Panc1 (cell line): ENCODE measurements at regions not wholly inside any gene's neighbourhood (a gene's known extent, or its start where the extent isn't known, plus 50 kb on each side); places are given as distances from the start of the nearest gene placed in this dataset.

Source experiments
- ATAC-seq: fragments of 200-7000 bp; cut with Tn5 transposase; 2 replicates; pipeline ENCODE4 v1.9.1; 2020; ENCODE audit warnings: mild to moderate bottlenecking, moderate library complexity
- BruUV-seq: library from RNA; stranded (reverse); fragments of 400-500 nt; replicated peaks from 2 replicates; lab custom pipeline; 2021; lab: Mats Ljungman, UMichigan
- CTCF ChIA-PET: fragments of 300-600 bp; sonication (Branson Sonifier 250); formaldehyde crosslinking; loops from one replicate; lab custom pipeline; 2022; ENCODE audit warnings: antibody characterized with exemption; lab: Charles Lee
- POLR2A ChIA-PET: fragments of 300-600 bp; sonication (Branson Sonifier 250); formaldehyde crosslinking; loops from one replicate; lab custom pipeline; 2022; ENCODE audit warnings: antibody characterized with exemption; lab: Charles Lee
- DNase-seq: peaks from one replicate; pipeline ENCODE4 v3.0.0-alpha.2; 2010; ENCODE audit warnings: low read depth, low spot score
- H3K27ac ChIP-seq: 2 replicates; pipeline ENCODE4 v1.5.1; 2011; ENCODE audit warnings: mild to moderate bottlenecking, low read length, inconsistent platforms
- H3K27me3 ChIP-seq: fragments of 200-500 bp; sonication (Bioruptor generic); 2 replicates; pipeline ENCODE4 v1.6.0; 2014; ENCODE audit warnings: low read length, inconsistent platforms; ENCODE audit not compliant: control insufficient read depth, insufficient read depth
- H3K36me3 ChIP-seq: fragments of 200-500 bp; sonication (Bioruptor generic); 2 replicates; pipeline ENCODE4 v1.5.1; 2014; ENCODE audit warnings: inconsistent platforms, mild to moderate bottlenecking, low read length, moderate library complexity; ENCODE audit not compliant: control insufficient read depth, insufficient read depth
- H3K4me1 ChIP-seq: 2 replicates; pipeline ENCODE4 v1.5.1; 2011; ENCODE audit warnings: inconsistent platforms, mild to moderate bottlenecking, low read length, moderate library complexity; ENCODE audit not compliant: control insufficient read depth, insufficient read depth
- H3K4me3 ChIP-seq, 2 experiments: 2 replicates each; pipeline ENCODE4 v1.5.1; 2011 to 2012; ENCODE audit warnings: low read depth in 2 of 2, low read length in 2 of 2, mild to moderate bottlenecking in 2 of 2, inconsistent platforms in 1 of 2, moderate library complexity in 1 of 2
- H3K9me3 ChIP-seq: fragments of 200-500 bp; sonication (Bioruptor generic); 2 replicates; pipeline ENCODE4 v1.5.1; 2014; ENCODE audit warnings: low read depth, mild to moderate bottlenecking, inconsistent platforms, low read length, moderate library complexity; ENCODE audit not compliant: control insufficient read depth, insufficient read depth
- POLR2AphosphoS5 ChIP-seq: IDR thresholded peaks from 2 replicates; pipeline ENCODE4 v1.6.1; 2012; ENCODE audit warnings: mild to moderate bottlenecking, low read depth, low read length, moderate library complexity
- SIN3A ChIP-seq: IDR thresholded peaks from 2 replicates; pipeline ENCODE4 v1.6.1; 2012; ENCODE audit warnings: low read depth, mild to moderate bottlenecking, low read length, moderate library complexity, borderline replicate concordance; ENCODE audit not compliant: insufficient read depth
- TCF7L2 ChIP-seq: IDR thresholded peaks from 2 replicates; pipeline ENCODE4 v1.6.1; 2011; ENCODE audit warnings: mild to moderate bottlenecking, low read depth, low read length, inconsistent platforms
- in situ Hi-C: cut with HindIII; loops from 2 replicates; pipeline ENCODE4 v1.10.0; 2016; ENCODE audit warnings: low sequenced_read_pairs, low pct_unique_long_range_greater_than_20kb
- intact Hi-C: fragments of 100-400 bp; cut with micrococcal nuclease; formaldehyde crosslinking; loops from one replicate; pipeline ENCODE4 v1.10.0; 2022; ENCODE audit not compliant: unreplicated experiment
- TF ChIP-seq, protein P1 (sequence below): fragments of 450-650 bp; IDR thresholded peaks from 2 replicates; pipeline ENCODE4 v1.5.1; 2017; ENCODE audit warnings: mild to moderate bottlenecking
- TF ChIP-seq, protein P2 (sequence below), 2 experiments: IDR thresholded peaks; 2 replicates each; pipeline ENCODE4 v1.6.1; 2011 to 2012; ENCODE audit warnings: low read depth in 2 of 2, control low read depth in 1 of 2, low read length in 1 of 2, mild to moderate bottlenecking in 1 of 2, moderate library complexity in 1 of 2; ENCODE audit not compliant: insufficient read depth in 1 of 2

DNA sequence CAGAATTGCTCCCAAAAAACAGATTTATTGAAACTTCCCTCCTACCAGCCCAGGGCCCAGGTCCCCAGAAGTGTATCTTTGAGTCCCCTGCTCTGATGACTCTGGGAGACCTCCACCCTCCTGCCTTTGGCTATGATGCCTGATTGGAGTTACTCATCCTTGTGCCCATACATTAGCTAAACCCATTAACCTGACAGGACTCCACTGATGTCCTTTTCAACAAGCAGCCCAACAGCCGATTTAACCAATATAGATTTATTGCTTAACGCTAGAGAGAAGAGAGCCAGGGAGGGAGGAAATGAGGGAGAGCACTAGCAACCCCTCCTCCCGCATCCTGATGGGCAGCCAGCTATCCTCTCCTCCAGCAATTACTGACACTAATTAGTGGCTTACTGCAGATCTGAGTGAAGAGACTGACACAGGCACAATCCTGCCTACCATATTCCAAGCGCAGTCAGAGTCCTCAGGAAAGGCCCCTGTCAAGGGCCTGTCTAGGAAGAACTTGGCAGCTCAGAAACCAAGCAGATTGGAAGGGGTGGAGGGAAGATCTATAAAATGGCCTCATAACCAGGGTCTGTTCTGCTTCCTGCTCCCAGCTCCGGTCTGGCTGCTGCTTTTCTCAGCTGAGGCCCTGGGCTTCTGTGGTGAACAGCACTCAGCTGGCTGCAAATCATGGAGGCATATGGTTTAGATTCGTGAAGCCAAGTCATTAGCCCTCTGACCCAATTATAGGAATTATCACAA, 484.5 kb upstream of the DAB1 start:
- TF ChIP-seq POLR2AphosphoS5: no peak
- no peak for TF ChIP-seq SIN3A
- TF ChIP-seq, protein P1, sequence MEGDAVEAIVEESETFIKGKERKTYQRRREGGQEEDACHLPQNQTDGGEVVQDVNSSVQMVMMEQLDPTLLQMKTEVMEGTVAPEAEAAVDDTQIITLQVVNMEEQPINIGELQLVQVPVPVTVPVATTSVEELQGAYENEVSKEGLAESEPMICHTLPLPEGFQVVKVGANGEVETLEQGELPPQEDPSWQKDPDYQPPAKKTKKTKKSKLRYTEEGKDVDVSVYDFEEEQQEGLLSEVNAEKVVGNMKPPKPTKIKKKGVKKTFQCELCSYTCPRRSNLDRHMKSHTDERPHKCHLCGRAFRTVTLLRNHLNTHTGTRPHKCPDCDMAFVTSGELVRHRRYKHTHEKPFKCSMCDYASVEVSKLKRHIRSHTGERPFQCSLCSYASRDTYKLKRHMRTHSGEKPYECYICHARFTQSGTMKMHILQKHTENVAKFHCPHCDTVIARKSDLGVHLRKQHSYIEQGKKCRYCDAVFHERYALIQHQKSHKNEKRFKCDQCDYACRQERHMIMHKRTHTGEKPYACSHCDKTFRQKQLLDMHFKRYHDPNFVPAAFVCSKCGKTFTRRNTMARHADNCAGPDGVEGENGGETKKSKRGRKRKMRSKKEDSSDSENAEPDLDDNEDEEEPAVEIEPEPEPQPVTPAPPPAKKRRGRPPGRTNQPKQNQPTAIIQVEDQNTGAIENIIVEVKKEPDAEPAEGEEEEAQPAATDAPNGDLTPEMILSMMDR: no peak
- TF ChIP-seq, protein P2, sequence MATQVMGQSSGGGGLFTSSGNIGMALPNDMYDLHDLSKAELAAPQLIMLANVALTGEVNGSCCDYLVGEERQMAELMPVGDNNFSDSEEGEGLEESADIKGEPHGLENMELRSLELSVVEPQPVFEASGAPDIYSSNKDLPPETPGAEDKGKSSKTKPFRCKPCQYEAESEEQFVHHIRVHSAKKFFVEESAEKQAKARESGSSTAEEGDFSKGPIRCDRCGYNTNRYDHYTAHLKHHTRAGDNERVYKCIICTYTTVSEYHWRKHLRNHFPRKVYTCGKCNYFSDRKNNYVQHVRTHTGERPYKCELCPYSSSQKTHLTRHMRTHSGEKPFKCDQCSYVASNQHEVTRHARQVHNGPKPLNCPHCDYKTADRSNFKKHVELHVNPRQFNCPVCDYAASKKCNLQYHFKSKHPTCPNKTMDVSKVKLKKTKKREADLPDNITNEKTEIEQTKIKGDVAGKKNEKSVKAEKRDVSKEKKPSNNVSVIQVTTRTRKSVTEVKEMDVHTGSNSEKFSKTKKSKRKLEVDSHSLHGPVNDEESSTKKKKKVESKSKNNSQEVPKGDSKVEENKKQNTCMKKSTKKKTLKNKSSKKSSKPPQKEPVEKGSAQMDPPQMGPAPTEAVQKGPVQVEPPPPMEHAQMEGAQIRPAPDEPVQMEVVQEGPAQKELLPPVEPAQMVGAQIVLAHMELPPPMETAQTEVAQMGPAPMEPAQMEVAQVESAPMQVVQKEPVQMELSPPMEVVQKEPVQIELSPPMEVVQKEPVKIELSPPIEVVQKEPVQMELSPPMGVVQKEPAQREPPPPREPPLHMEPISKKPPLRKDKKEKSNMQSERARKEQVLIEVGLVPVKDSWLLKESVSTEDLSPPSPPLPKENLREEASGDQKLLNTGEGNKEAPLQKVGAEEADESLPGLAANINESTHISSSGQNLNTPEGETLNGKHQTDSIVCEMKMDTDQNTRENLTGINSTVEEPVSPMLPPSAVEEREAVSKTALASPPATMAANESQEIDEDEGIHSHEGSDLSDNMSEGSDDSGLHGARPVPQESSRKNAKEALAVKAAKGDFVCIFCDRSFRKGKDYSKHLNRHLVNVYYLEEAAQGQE (IDR thresholded peaks at IDR 0.05; ENCODE audit: insufficient read depth in 1 of 2, low read depth in 2 of 2, low read length in 1 of 2): no peak
- TF ChIP-seq TCF7L2: no peak
- DNase-seq: no peak
- Histone ChIP-seq H3K27ac (no peak overlapping the region), H3K36me3 (no peaks in the 10 kb centered on the region), H3K9me3 (no peaks in the 10 kb centered on the region), H3K27me3 (no peaks in the 10 kb centered on the region), H3K4me1 (no peaks in the 10 kb centered on the region), H3K4me3 (no peak overlapping the region)
- no TSS peak for BruUV-seq
- no peak for ATAC-seq
- in situ Hi-C loops: no loop called here
- ChIA-PET POLR2A (no interaction called here), CTCF (no interaction called here)
- intact Hi-C loops: no loop called here

DNA sequence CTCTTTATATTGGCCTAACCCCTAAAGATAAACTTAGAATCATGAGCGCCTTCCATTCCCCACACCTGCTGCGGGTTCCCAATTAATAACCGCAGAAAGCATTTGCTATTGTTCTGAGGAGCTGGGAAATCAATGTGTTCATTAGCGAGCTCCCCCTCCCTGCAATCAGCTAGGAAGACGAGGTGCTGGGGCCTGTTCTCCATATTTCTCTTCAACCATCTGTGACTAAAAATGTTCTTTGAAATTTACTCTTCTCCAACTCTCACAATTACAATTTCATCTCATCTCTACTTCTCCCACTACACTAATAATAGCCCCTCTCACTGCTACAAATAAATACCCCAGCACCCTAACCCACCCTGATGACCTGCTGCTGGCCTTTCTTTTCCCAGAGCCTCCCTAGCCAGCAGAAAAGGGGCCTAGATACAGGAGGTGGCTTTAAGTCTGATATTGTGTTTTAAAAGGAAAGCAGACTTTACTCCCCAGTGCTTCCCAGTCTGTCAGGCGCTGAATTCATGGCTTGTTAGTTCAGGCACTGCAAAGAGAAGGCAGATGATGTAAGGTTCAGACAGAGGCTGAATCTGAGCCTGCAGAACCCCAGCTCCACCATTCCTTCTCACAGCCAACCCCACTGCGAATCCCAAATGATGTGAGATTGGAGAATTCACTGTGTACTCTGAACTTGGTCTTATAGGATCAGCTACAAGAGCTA, 477.5 kb upstream of the DAB1 start:
- CTCF ChIA-PET: interaction anchor here (0.5 kb wide), 1 partner anchor 276 kb away, joined by 6 read pairs; no protein-coding TSS in a partner anchor

More for the DNA sequence above, 477.5 kb upstream of the DAB1 start:
- Histone ChIP-seq H3K27me3 (no peaks in the 10 kb centered on the region), H3K27ac (no peak overlapping the region), H3K9me3 (no peaks in the 10 kb centered on the region), H3K36me3 (no peaks in the 10 kb centered on the region), H3K4me3 (no peak overlapping the region), H3K4me1 (no peaks in the 10 kb centered on the region)
- intact Hi-C loops (no loop called here), in situ Hi-C loops (no loop called here)
- ATAC-seq (no peak), DNase-seq (no peak)
- POLR2A ChIA-PET: no interaction called here
- TF ChIP-seq SIN3A: no peak
- no peak for TF ChIP-seq TCF7L2
- TF ChIP-seq, protein P2 (IDR thresholded peaks at IDR 0.05; ENCODE audit: insufficient read depth in 1 of 2, low read depth in 2 of 2, low read length in 1 of 2): no peak
- TF ChIP-seq POLR2AphosphoS5: no peak
- TF ChIP-seq, protein P1: no peak
- no TSS peak for BruUV-seq
